Retinal pigment epithelial cell (primary cell): ENCODE measurements at regions not wholly inside any gene's neighbourhood (a gene's known extent, or its start where the extent isn't known, plus 50 kb on each side); places are given as distances from the start of the nearest gene placed in this dataset.

Experiments used
- DNase-seq: peaks from one replicate; pipeline ENCODE4 v3.0.0-alpha.2; 2010; ENCODE audit warnings: low read depth
- H3K4me3 ChIP-seq: 2 replicates; pipeline ENCODE4 v1.5.1; 2011; ENCODE audit warnings: mild to moderate bottlenecking, low read length, control low read depth, moderate library complexity
- CTCF ChIP-seq: conservative IDR thresholded peaks from 2 replicates; pipeline ENCODE4 v1.5.1; 2011; ENCODE audit warnings: low read depth, low read length, control low read depth, inconsistent platforms

GRCh38 chr5:30749971-30750370 lies 443.5 kb upstream of the CDH6 start:
- no peak for DNase-seq
- H3K4me3 ChIP-seq: no peak overlapping the region

GRCh38 chr5:30747412-30747811 lies 446.1 kb upstream of the CDH6 start:
- H3K4me3 ChIP-seq: no peak overlapping the region
- DNase-seq: no peak
- no peak for TF ChIP-seq CTCF

More at GRCh38 chr5:30749971-30750370, 443.5 kb upstream of the CDH6 start:
- TF ChIP-seq CTCF: no peak

GRCh38 chr5:30736669-30737068 lies 456.8 kb upstream of the CDH6 start:
- TF ChIP-seq CTCF: no peak
- no peak for DNase-seq
- no peak overlapping the region for H3K4me3 ChIP-seq

GRCh38 chr5:30734118-30734517 lies 459.4 kb upstream of the CDH6 start:
- DNase-seq: no peak
- TF ChIP-seq CTCF: no peak
- H3K4me3 ChIP-seq: no peak overlapping the region

GRCh38 chr5:30725073-30725472 lies 468.4 kb upstream of the CDH6 start:
- no peak for DNase-seq
- no peak for TF ChIP-seq CTCF
- no peak overlapping the region for H3K4me3 ChIP-seq

GRCh38 chr5:30698217-30698616 lies 495.3 kb upstream of the CDH6 start:
- TF ChIP-seq CTCF: no peak
- DNase-seq: no peak
- H3K4me3 ChIP-seq: no peak overlapping the region

GRCh38 chr5:30693326-30693725 lies 500.2 kb upstream of the CDH6 start:
- H3K4me3 ChIP-seq: no peak overlapping the region
- DNase-seq: no peak
- TF ChIP-seq CTCF: no peak
